ENCODE measurements at regions not wholly inside any gene's neighbourhood (a gene's known extent, or its start where the extent isn't known, plus 50 kb on each side); places are given as distances from the start of the nearest gene placed in this dataset.

- TF ChIP-seq CTCF (IDR thresholded peaks at IDR 0.05) (no peak), POLR2AphosphoS5 (IDR thresholded peaks at IDR 0.05) (no peak), POLR2A (IDR thresholded peaks at IDR 0.05) (no peak)
Measured at GRCh38 chr18:45399146-45399545, 216.1 kb upstream of the SLC14A2 start.

All from stomach (tissue), 4 donors.